HEK293 (cell line): ENCODE measurements at regions not wholly inside any gene's neighbourhood (a gene's known extent, or its start where the extent isn't known, plus 50 kb on each side); places are given as distances from the start of the nearest gene placed in this dataset.

Source experiments
- CTCF ChIA-PET: fragments of 350-600 bp; formaldehyde crosslinking; extraction: SDS; loops from one replicate; lab custom pipeline; 2021; ENCODE audit warnings: antibody characterized with exemption; lab: Yijun Ruan, JAX
- POLR2A ChIA-PET: fragments of 300-600 bp; formaldehyde crosslinking; extraction: SDS; loops from one replicate; lab custom pipeline; 2020; ENCODE audit warnings: antibody characterized with exemption, inconsistent platforms; lab: Yijun Ruan, JAX
- H3K27ac ChIP-seq: fragments of 200-500 bp; sonication (Bioruptor generic); 2 replicates; pipeline ENCODE4 v1.5.1; 2014; ENCODE audit warnings: low read depth, low read length, control low read depth, inconsistent platforms; ENCODE audit errors: extremely low read depth
- H3K36me3 ChIP-seq, 2 experiments: fragments of 200-500 bp in 1 of 2; sonication (Bioruptor generic) in 1 of 2; 1 replicate in 1 of 2; 2 replicates in 1 of 2; pipeline ENCODE4 v1.5.1; 2014 to 2017; ENCODE audit warnings: inconsistent platforms in 2 of 2, low read length in 2 of 2; ENCODE audit not compliant: control insufficient read depth in 2 of 2, insufficient read depth in 1 of 2
- H3K4me1 ChIP-seq: fragments of 200-500 bp; sonication (Bioruptor generic); 2 replicates; pipeline ENCODE4 v1.5.1; 2014; ENCODE audit warnings: mild to moderate bottlenecking, low read length, inconsistent platforms; ENCODE audit not compliant: control insufficient read depth, insufficient read depth
- H3K4me3 ChIP-seq: 2 replicates; pipeline ENCODE4 v1.5.1; 2011; ENCODE audit warnings: low read depth, mild to moderate bottlenecking, control low read depth, low read length, moderate library complexity
- H3K9me3 ChIP-seq: fragments of 200-500 bp; sonication (Bioruptor generic); 2 replicates; pipeline ENCODE4 v1.5.1; 2014; ENCODE audit warnings: low read depth, low read length, inconsistent platforms; ENCODE audit not compliant: control insufficient read depth, insufficient read depth
- GFI1B ChIP-seq: fragments of 450-650 bp; formaldehyde crosslinking; IDR thresholded peaks from 2 replicates; pipeline ENCODE4 v1.5.1; 2016; ENCODE audit warnings: missing biosample characterization, missing genetic modification characterization
- MEIS1 ChIP-seq: sonication (generic); formaldehyde crosslinking; IDR thresholded peaks from 2 replicates; pipeline ENCODE4 v1.8.1; 2022; ENCODE audit warnings: missing genetic modification reagents, mild to moderate bottlenecking, borderline replicate concordance
- WT1 ChIP-seq: fragments of 450-650 bp; formaldehyde crosslinking; IDR thresholded peaks from 2 replicates; pipeline ENCODE4 v1.5.1; 2016; ENCODE audit warnings: missing biosample characterization, missing genetic modification characterization
- ZBTB20 ChIP-seq: fragments of 450-650 bp; formaldehyde crosslinking; IDR thresholded peaks from 2 replicates; pipeline ENCODE4 v1.5.1; 2016; ENCODE audit warnings: missing biosample characterization, missing genetic modification characterization
- ZBTB21 ChIP-seq: fragments of 450-650 bp; formaldehyde crosslinking; IDR thresholded peaks from 2 replicates; pipeline ENCODE4 v1.5.1; 2017; ENCODE audit warnings: missing biosample characterization, missing genetic modification characterization
- ZBTB44 ChIP-seq: fragments of 450-650 bp; IDR thresholded peaks from 2 replicates; pipeline ENCODE4 v1.5.1; 2018; ENCODE audit warnings: missing biosample characterization, mild to moderate bottlenecking, missing genetic modification characterization
- ZEB2 ChIP-seq: fragments of 450-650 bp; formaldehyde crosslinking; IDR thresholded peaks from 2 replicates; pipeline ENCODE4 v1.5.1; 2016; ENCODE audit warnings: missing biosample characterization, missing genetic modification characterization
- ZNF10 ChIP-seq: fragments of 450-650 bp; formaldehyde crosslinking; IDR thresholded peaks from 2 replicates; pipeline ENCODE4 v1.5.1; 2017; ENCODE audit warnings: missing biosample characterization, missing genetic modification characterization
- ZNF140 ChIP-seq: fragments of 450-650 bp; formaldehyde crosslinking; IDR thresholded peaks from 2 replicates; pipeline ENCODE4 v1.5.1; 2016; ENCODE audit warnings: missing biosample characterization, missing genetic modification characterization
- ZNF16 ChIP-seq: fragments of 450-650 bp; formaldehyde crosslinking; IDR thresholded peaks from 2 replicates; pipeline ENCODE4 v1.5.1; 2016; ENCODE audit warnings: low read depth, missing biosample characterization, missing genetic modification characterization
- ZNF169 ChIP-seq: fragments of 450-650 bp; formaldehyde crosslinking; IDR thresholded peaks from 2 replicates; pipeline ENCODE4 v1.5.1; 2016; ENCODE audit warnings: missing biosample characterization, missing genetic modification characterization
- ZNF202 ChIP-seq: fragments of 450-650 bp; formaldehyde crosslinking; IDR thresholded peaks from 2 replicates; pipeline ENCODE4 v1.5.1; 2016; ENCODE audit warnings: missing biosample characterization, missing genetic modification characterization, borderline replicate concordance
- ZNF223 ChIP-seq: fragments of 450-650 bp; formaldehyde crosslinking; IDR thresholded peaks from 2 replicates; pipeline ENCODE4 v1.5.1; 2016; ENCODE audit warnings: missing biosample characterization, missing genetic modification characterization
- ZNF239 ChIP-seq: fragments of 450-650 bp; formaldehyde crosslinking; IDR thresholded peaks from 2 replicates; pipeline ENCODE4 v1.5.1; 2016; ENCODE audit warnings: missing biosample characterization, missing genetic modification characterization
- ZNF274 ChIP-seq, 2 experiments: fragments of 200-500 bp in 1 of 2; fragments of 450-650 bp in 1 of 2; sonication (Bioruptor generic) in 1 of 2; formaldehyde crosslinking in 1 of 2; IDR thresholded peaks; 2 replicates each; pipeline versions ENCODE4 v1.5.1 to v1.6.1; 2014 to 2016; ENCODE audit warnings: borderline replicate concordance in 1 of 2, inconsistent platforms in 1 of 2, low read length in 1 of 2, missing biosample characterization in 1 of 2, missing genetic modification characterization in 1 of 2
- ZNF311 ChIP-seq: fragments of 450-650 bp; formaldehyde crosslinking; IDR thresholded peaks from 2 replicates; pipeline ENCODE4 v1.5.1; 2017; ENCODE audit warnings: missing biosample characterization, missing genetic modification characterization, borderline replicate concordance
- ZNF335 ChIP-seq: fragments of 450-650 bp; formaldehyde crosslinking; conservative IDR thresholded peaks from 2 replicates; pipeline ENCODE4 v1.5.1; 2016; ENCODE audit warnings: missing biosample characterization, missing genetic modification characterization
- ZNF488 ChIP-seq: fragments of 450-650 bp; formaldehyde crosslinking; IDR thresholded peaks from 2 replicates; pipeline ENCODE4 v1.5.1; 2016; ENCODE audit warnings: missing biosample characterization, missing genetic modification characterization
- ZNF560 ChIP-seq: fragments of 450-650 bp; formaldehyde crosslinking; IDR thresholded peaks from 2 replicates; pipeline ENCODE4 v1.5.1; 2017; ENCODE audit warnings: missing biosample characterization, missing genetic modification characterization, borderline replicate concordance
- ZNF639 ChIP-seq: fragments of 450-650 bp; formaldehyde crosslinking; IDR thresholded peaks from 2 replicates; pipeline ENCODE4 v1.5.1; 2016; ENCODE audit warnings: missing biosample characterization, missing genetic modification characterization
- ZNF701 ChIP-seq: fragments of 450-650 bp; formaldehyde crosslinking; IDR thresholded peaks from 2 replicates; pipeline ENCODE4 v1.5.1; 2016; ENCODE audit warnings: missing biosample characterization, missing genetic modification characterization
- ZXDB ChIP-seq: fragments of 450-650 bp; formaldehyde crosslinking; IDR thresholded peaks from 2 replicates; pipeline ENCODE4 v1.5.1; 2016; ENCODE audit warnings: missing biosample characterization, missing genetic modification characterization

- 0 out of 2 replicates have a peak, but pooled peaks have one; percentile 17 for TF ChIP-seq ZBTB20
- TF ChIP-seq ZBTB21 (tag by site-specific recombination): no peak
- TF ChIP-seq ZNF335 (tag by site-specific recombination): 0 out of 2 replicates have a peak, but pooled peaks have one; percentile 15
- TF ChIP-seq, all 188 proteins: peak for 4
Observed at GRCh38 chr2:48209214-48209885, 105.1 kb upstream of the FOXN2 start (continued).

GRCh38 chr2:48210189-48210588, 104.3 kb upstream of the FOXN2 start:
- Histone ChIP-seq H3K4me3 (no peak overlapping the region), H3K9me3 (no peaks in the 10 kb centered on the region), H3K4me1 (no peaks in the 10 kb centered on the region), H3K27ac (no peak overlapping the region), H3K36me3 (no peaks in the 10 kb centered on the region)
- no peak for TF ChIP-seq ZNF140 (tag by site-specific recombination)
- no peak for TF ChIP-seq ZNF202 (tag by site-specific recombination)
- no peak for TF ChIP-seq MEIS1
- TF ChIP-seq ZNF488 (tag by site-specific recombination): no peak
- no peak for TF ChIP-seq ZNF274 (IDR thresholded peaks at IDR 0.05; ENCODE audit: low read length)
- no peak for TF ChIP-seq ZNF274 (tag by site-specific recombination; IDR thresholded peaks at IDR 0.05; ENCODE audit: borderline replicate concordance)
- no peak for TF ChIP-seq ZXDB (tag by site-specific recombination)
- TF ChIP-seq ZNF639 (tag by site-specific recombination): no peak
- TF ChIP-seq ZNF16 (tag by site-specific recombination): no peak
- no peak for TF ChIP-seq ZNF10 (tag by site-specific recombination)
- no peak for TF ChIP-seq ZNF560 (tag by site-specific recombination)
- no peak for TF ChIP-seq ZNF701 (tag by site-specific recombination)
- no peak for TF ChIP-seq ZNF311 (tag by site-specific recombination)
- no peak for TF ChIP-seq ZNF335 (tag by site-specific recombination)
- TF ChIP-seq ZNF223 (tag by site-specific recombination): no peak
- TF ChIP-seq ZNF239 (tag by site-specific recombination): no peak
- no peak for TF ChIP-seq GFI1B (tag by site-specific recombination)
- TF ChIP-seq ZNF169 (tag by site-specific recombination): no peak
- no peak for TF ChIP-seq ZEB2
- TF ChIP-seq ZBTB44 (tag by site-specific recombination): no peak
- TF ChIP-seq WT1 (tag by site-specific recombination): no peak
- CTCF ChIA-PET: interaction anchor here (0.5 kb wide), 1 partner anchor 788 kb away, joined by 4 read pairs; no protein-coding TSS in a partner anchor
- POLR2A ChIA-PET: no interaction called here
